TTC549 (cell line): ENCODE measurements at regions not wholly inside any gene's neighbourhood (a gene's known extent, or its start where the extent isn't known, plus 50 kb on each side); places are given as distances from the start of the nearest gene placed in this dataset.

ENCODE experiments used
- FAIRE-seq: peaks from 2 replicates; lab custom pipeline; 2012; peaks lifted over from hg19 to GRCh38; lab: Jason Lieb, UNC

- no peak for FAIRE-seq
Observed at GRCh38 chr6:140976806-140977205, 1155.9 kb upstream of the GJE1 start.

GRCh38 chr6:140970485-140970884 is 1162.2 kb upstream of the GJE1 start:
- no peak for FAIRE-seq

- FAIRE-seq = no peak
Observed at GRCh38 chr6:140968062-140968461, 1164.7 kb upstream of the GJE1 start.

- no peak for FAIRE-seq
Observed at GRCh38 chr6:140966676-140967075, 1166.0 kb upstream of the GJE1 start.

GRCh38 chr6:140960566-140960965 is 1172.2 kb upstream of the GJE1 start:
- FAIRE-seq = no peak

- no peak for FAIRE-seq
Observed at GRCh38 chr6:140957386-140957785, 1175.3 kb upstream of the GJE1 start.

GRCh38 chr6:140956571-140957369 is 1176.0 kb upstream of the GJE1 start:
- no peak for FAIRE-seq

- no peak for FAIRE-seq
Observed at GRCh38 chr6:140940251-140940925, 1192.3 kb upstream of the GJE1 start.

GRCh38 chr6:140932909-140933308 is 1199.8 kb upstream of the GJE1 start:
- FAIRE-seq = no peak

- no peak for FAIRE-seq
Observed at GRCh38 chr6:140931581-140931980, 1201.1 kb upstream of the GJE1 start.

- FAIRE-seq = no peak
Observed at GRCh38 chr6:140929121-140929520, 1203.6 kb upstream of the GJE1 start.

- FAIRE-seq = no peak
Observed at GRCh38 chr6:140923048-140923447, 1209.7 kb upstream of the GJE1 start.

- FAIRE-seq = peak; percentile 93
Observed at GRCh38 chr6:140921366-140922226, 1211.1 kb upstream of the GJE1 start.

- FAIRE-seq = no peak
Observed at GRCh38 chr6:140917911-140918310, 1214.8 kb upstream of the GJE1 start.

- no peak for FAIRE-seq
Observed at GRCh38 chr6:140915551-140915950, 1217.2 kb upstream of the GJE1 start.

- FAIRE-seq = no peak
Observed at GRCh38 chr6:140915103-140915502, 1217.6 kb upstream of the GJE1 start.

- no peak for FAIRE-seq
Observed at GRCh38 chr6:140912686-140913085, 1220.0 kb upstream of the GJE1 start.

GRCh38 chr6:140909625-140910024 is 1223.1 kb upstream of the GJE1 start:
- no peak for FAIRE-seq

GRCh38 chr6:140909156-140909555 is 1223.6 kb upstream of the GJE1 start:
- FAIRE-seq = no peak

GRCh38 chr6:140908505-140908904 is 1224.2 kb upstream of the GJE1 start:
- FAIRE-seq = no peak

GRCh38 chr6:140907235-140907634 is 1225.5 kb upstream of the GJE1 start:
- no peak for FAIRE-seq

GRCh38 chr6:140905724-140906123 is 1227.0 kb upstream of the GJE1 start:
- no peak for FAIRE-seq

GRCh38 chr6:140905050-140905449 is 1227.7 kb upstream of the GJE1 start:
- peak; percentile 26 for FAIRE-seq
